Endothelial cell (in vitro differentiated cells): ENCODE measurements at regions not wholly inside any gene's neighbourhood (a gene's known extent, or its start where the extent isn't known, plus 50 kb on each side); places are given as distances from the start of the nearest gene placed in this dataset.

Source experiments
- DNase-seq: peaks from one replicate; pipeline ENCODE4 v3.0.0; 2021; ENCODE audit warnings: low spot score
- H3K27ac Mint-ChIP-seq: one replicate; pipeline ENCODE4 v1.8.0; 2021; ENCODE audit warnings: mixed read lengths, inconsistent platforms; ENCODE audit not compliant: unreplicated experiment
- H3K27me3 Mint-ChIP-seq: one replicate; pipeline ENCODE4 v1.8.0; 2021; ENCODE audit warnings: mild to moderate bottlenecking, moderate library complexity, mixed read lengths, inconsistent platforms; ENCODE audit not compliant: unreplicated experiment
- H3K36me3 Mint-ChIP-seq: one replicate; pipeline ENCODE4 v1.8.0; 2021; ENCODE audit warnings: mild to moderate bottlenecking, low read depth, mixed read lengths, inconsistent platforms; ENCODE audit not compliant: unreplicated experiment
- H3K4me1 Mint-ChIP-seq: one replicate; pipeline ENCODE4 v1.8.0; 2021; ENCODE audit warnings: mild to moderate bottlenecking, mixed read lengths, inconsistent platforms; ENCODE audit not compliant: unreplicated experiment
- H3K4me3 Mint-ChIP-seq: one replicate; pipeline ENCODE4 v1.8.0; 2021; ENCODE audit warnings: mild to moderate bottlenecking, mixed read lengths, inconsistent platforms; ENCODE audit not compliant: unreplicated experiment
- H3K9me3 Mint-ChIP-seq: one replicate; pipeline ENCODE4 v1.8.0; 2021; ENCODE audit warnings: mixed read lengths, inconsistent platforms; ENCODE audit not compliant: unreplicated experiment
- TF ChIP-seq, protein P1 (sequence below): fragments of 200-600 bp; sonication (generic); IDR thresholded peaks from one replicate; pipeline ENCODE4 v1.5.0; 2021; ENCODE audit warnings: antibody characterized with exemption; ENCODE audit not compliant: unreplicated experiment

- DNase-seq: no peak
- Mint-ChIP-seq H3K4me1 (peaks cover 26% of the 10 kb centered on the region), H3K36me3 (no peaks in the 10 kb centered on the region), H3K4me3 (no peak overlapping the region), H3K9me3 (no peaks in the 10 kb centered on the region), H3K27ac (peak overlapping the region; percentile 92), H3K27me3 (peaks cover 4% of the 10 kb centered on the region)
- TF ChIP-seq, protein P1, sequence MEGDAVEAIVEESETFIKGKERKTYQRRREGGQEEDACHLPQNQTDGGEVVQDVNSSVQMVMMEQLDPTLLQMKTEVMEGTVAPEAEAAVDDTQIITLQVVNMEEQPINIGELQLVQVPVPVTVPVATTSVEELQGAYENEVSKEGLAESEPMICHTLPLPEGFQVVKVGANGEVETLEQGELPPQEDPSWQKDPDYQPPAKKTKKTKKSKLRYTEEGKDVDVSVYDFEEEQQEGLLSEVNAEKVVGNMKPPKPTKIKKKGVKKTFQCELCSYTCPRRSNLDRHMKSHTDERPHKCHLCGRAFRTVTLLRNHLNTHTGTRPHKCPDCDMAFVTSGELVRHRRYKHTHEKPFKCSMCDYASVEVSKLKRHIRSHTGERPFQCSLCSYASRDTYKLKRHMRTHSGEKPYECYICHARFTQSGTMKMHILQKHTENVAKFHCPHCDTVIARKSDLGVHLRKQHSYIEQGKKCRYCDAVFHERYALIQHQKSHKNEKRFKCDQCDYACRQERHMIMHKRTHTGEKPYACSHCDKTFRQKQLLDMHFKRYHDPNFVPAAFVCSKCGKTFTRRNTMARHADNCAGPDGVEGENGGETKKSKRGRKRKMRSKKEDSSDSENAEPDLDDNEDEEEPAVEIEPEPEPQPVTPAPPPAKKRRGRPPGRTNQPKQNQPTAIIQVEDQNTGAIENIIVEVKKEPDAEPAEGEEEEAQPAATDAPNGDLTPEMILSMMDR: no peak
Measured at GRCh38 chr12:89951050-89951693, 242.5 kb upstream of the ATP2B1 start.

DNA sequence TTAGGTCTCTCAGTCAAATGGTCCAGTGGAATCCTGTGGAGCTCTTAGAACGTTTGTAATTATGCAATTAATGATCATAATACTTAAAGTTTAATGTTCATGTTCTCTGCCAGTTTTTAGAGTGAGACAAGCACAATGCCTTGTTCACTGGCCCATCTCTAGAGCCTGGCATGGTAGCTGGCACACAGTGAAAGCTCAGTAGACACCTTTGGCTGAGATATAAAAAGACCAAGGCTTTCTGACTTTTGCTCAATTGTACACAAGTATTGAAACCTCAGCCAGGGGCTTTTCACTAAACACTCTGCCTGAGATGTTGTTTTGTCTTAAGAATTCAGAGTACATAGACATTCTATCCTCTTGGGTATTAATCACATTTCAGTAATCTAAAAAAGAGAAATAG lies 241.8 kb upstream of the ATP2B1 start:
- no peaks in the 10 kb centered on the region for H3K36me3 Mint-ChIP-seq
- no peak overlapping the region for H3K4me3 Mint-ChIP-seq
- peaks cover 4% of the 10 kb centered on the region for H3K27me3 Mint-ChIP-seq
- no peaks in the 10 kb centered on the region for H3K9me3 Mint-ChIP-seq
- TF ChIP-seq, protein P1: no peak
- peaks cover 26% of the 10 kb centered on the region for H3K4me1 Mint-ChIP-seq
- peak overlapping the region; percentile 96 for H3K27ac Mint-ChIP-seq
- no peak for DNase-seq

DNA sequence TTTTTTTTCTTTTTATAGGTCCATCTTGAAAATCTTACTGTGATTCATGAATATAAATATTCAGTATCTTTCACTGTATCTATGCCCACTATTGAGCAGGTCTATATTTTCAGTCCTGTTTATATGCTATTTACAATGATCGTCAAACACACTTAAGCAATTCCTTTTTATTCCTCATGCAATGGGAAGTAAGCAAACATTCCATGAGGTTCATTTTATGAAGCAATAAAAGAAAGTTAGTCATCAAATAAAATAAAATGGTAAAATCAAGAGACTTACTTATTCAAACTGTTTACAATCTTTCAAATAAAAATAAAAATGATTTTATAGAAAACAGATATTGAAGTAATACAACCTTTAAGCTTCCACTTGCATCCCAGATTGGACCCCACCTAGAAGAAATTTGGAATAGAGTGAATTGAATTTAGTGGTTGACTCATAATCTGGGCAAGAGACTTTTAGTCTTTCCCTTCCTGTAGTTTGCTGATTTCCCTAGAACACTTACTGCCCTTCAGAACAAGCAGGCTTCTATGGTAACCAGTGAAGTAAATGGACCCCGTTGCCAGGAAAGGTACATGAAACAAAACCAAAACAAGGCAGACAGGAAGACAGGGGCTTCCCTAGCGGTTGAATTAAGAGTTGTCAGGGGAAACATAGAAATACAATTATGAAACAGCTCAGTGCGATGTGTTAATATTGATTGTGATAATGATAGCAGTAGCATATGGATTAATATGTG lies 241.0 kb upstream of the ATP2B1 start:
- peak overlapping the region; percentile 96 for H3K27ac Mint-ChIP-seq
- peaks cover 26% of the 10 kb centered on the region for H3K4me1 Mint-ChIP-seq
- TF ChIP-seq, protein P1: no peak
- H3K9me3 Mint-ChIP-seq: no peaks in the 10 kb centered on the region
- peak overlapping the region; percentile 15 for H3K4me3 Mint-ChIP-seq
- H3K36me3 Mint-ChIP-seq: no peaks in the 10 kb centered on the region
- DNase-seq: peak; percentile 31
- peaks cover 4% of the 10 kb centered on the region for H3K27me3 Mint-ChIP-seq

GRCh38 chr12:89948271-89949175 lies 239.9 kb upstream of the ATP2B1 start:
- Mint-ChIP-seq H3K27ac (peak overlapping the region; percentile 96), H3K9me3 (no peaks in the 10 kb centered on the region), H3K27me3 (peaks cover 4% of the 10 kb centered on the region), H3K36me3 (no peaks in the 10 kb centered on the region), H3K4me3 (no peak overlapping the region), H3K4me1 (peaks cover 26% of the 10 kb centered on the region)
- TF ChIP-seq, protein P1: no peak
- no peak for DNase-seq
